ENCODE measurements at regions not wholly inside any gene's neighbourhood (a gene's known extent, or its start where the extent isn't known, plus 50 kb on each side); places are given as distances from the start of the nearest gene placed in this dataset.
"Not testable (repeated sequence)": the region's sequence is repeated elsewhere in the genome, so short reads cannot be mapped to it uniquely, and the experiment has no call there.

DNA sequence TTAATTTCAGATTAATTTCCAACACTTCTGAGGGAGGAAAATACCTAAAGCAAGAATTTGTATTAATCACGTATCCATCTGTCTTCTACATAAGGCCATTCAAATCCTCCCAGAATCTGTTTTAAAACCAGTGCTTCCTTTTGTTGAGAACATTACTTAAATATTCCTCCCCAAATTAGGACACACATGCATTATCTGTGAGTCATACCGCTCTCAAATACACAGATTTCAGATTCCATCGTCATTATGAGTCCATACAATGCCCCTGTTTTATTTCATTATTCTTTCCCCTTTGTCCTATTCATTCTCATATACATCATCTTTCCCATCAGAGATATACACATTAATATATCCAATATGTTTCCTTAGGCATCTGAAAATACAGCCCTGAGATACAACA is 57.3 kb upstream of the PRSS12 start:
- Mint-ChIP-seq H3K4me1 (no peaks in the 10 kb centered on the region), H3K27ac (no peak overlapping the region), H3K4me3 (no peak overlapping the region), H3K36me3 (no peaks in the 10 kb centered on the region), H3K9me3 (ENCODE audit: low read depth) (no peaks in the 10 kb centered on the region), H3K27me3 (peaks cover 11% of the 10 kb centered on the region)
- ATAC-seq (no peak), DNase-seq (no peak)
- CTCF ChIA-PET: no interaction called here

DNA sequence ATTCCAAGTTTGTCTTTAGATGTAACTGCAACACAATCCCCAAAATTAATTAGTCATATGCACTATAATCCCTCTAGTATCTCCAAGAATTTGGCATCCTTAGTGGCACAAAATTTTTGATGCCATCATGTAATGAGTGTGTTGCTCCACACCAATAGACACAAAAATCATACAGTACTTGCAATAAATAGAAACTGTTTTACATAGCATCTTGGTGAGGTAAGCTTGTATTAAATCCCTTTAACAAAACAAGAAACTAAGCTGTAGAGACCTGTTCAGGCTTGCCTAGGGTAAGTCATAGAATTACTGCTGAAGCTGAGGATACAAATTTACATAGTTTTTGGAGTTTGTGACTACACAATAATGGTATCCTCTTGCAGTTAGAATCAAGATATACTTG is 64.5 kb upstream of the PRSS12 start:
- CTCF ChIA-PET: no interaction called here

DNA sequence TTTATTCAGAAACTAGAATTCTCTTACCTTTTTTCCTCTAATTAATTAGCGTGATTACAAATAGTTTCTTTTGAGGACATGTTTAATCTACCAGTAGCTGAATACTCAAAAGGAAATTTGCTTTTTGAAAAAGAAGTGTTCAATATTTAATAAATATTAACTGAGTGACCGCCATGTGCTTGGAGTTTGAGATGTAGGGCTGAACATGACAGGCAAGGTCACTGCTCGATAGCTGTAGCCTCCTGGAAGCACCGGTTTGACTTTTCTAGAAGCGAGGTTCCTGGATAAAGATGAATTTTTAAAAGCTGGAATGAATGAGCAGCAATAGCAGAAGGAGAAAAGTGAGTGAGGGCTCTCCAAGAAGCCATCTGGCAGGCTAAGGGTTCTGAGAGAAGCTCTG is 65.0 kb upstream of the PRSS12 start:
- CTCF ChIA-PET; DNase-seq; H3K27me3 Mint-ChIP-seq; H3K9me3 Mint-ChIP-seq (ENCODE audit: low read depth); H3K4me1 Mint-ChIP-seq; H3K36me3 Mint-ChIP-seq; H3K4me3 Mint-ChIP-seq; H3K27ac Mint-ChIP-seq; ATAC-seq: not testable (repeated sequence)

More for the DNA sequence above, 64.5 kb upstream of the PRSS12 start:
- Mint-ChIP-seq H3K27ac (no peak overlapping the region), H3K27me3 (peaks cover 10% of the 10 kb centered on the region), H3K9me3 (ENCODE audit: low read depth) (no peaks in the 10 kb centered on the region), H3K36me3 (no peaks in the 10 kb centered on the region), H3K4me1 (no peaks in the 10 kb centered on the region), H3K4me3 (no peak overlapping the region)
- ATAC-seq (no peak), DNase-seq (no peak)

DNA sequence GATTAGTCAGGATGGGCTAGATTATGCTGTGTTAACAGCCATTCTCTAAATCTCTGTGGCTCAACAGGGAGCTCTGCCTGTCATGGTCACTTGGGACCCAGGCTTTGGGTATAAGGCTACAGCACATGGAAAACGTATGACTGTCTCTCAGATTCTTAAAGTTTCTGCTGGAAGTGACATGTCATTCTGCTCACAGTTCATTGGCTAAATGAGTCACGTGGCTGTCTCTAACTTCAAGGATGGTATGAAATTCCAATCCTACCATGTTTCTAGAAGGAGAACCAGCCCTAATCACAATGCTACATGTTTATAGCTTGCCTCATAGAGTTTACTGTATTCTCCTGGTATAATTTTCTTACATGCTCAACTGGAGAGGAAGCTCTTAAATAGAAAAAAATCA is 65.6 kb upstream of the PRSS12 start:
- DNase-seq; H3K36me3 Mint-ChIP-seq; H3K27ac Mint-ChIP-seq; H3K27me3 Mint-ChIP-seq; CTCF ChIA-PET; ATAC-seq; H3K9me3 Mint-ChIP-seq (ENCODE audit: low read depth); H3K4me3 Mint-ChIP-seq; H3K4me1 Mint-ChIP-seq: not testable (repeated sequence)

DNA sequence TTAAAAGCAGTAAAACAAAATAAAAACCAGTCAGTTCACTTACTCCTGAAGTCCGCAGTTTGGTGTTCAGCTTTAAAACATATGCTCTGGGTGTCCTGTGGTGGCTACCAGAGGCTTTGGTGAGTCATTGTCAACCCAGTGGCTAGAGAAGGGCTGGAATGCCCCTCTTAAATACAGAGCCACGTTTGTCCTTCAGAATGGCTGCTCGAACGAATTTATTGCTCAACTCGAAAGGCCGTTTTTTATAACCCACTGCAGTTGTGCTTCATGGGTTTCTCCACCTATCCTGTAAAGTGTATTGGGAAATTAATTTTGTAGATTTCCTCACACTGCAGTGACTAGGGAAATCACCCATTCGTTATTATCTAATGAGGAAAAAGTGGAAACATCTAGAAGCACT is 66.8 kb upstream of the PRSS12 start:
- H3K27ac Mint-ChIP-seq; H3K4me1 Mint-ChIP-seq; H3K27me3 Mint-ChIP-seq; H3K4me3 Mint-ChIP-seq; CTCF ChIA-PET; DNase-seq; H3K9me3 Mint-ChIP-seq (ENCODE audit: low read depth); H3K36me3 Mint-ChIP-seq; ATAC-seq: not testable (repeated sequence)

DNA sequence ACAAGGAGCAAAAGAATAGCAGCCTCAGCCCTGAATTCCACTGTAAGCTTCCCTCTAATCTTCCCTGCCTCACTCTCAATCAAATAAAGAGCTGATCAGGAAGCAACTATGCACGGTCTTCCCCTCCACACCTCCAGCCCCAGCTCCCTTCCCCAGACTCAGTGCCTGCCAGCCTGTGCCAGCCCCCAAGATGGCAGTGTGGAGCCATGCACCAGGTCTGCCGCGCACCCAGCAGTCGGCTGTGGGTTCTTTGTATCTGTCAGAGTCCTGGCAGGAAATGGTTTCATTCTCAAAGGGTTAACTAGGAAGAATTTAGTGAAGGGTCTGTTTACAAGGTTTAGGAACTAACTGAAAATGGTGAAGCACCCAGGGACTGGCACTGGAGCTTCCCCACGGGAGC is 71.3 kb upstream of the PRSS12 start:
- not testable (repeated sequence) for H3K4me3 Mint-ChIP-seq; H3K9me3 Mint-ChIP-seq (ENCODE audit: low read depth); H3K27ac Mint-ChIP-seq; H3K4me1 Mint-ChIP-seq; ATAC-seq; H3K36me3 Mint-ChIP-seq; H3K27me3 Mint-ChIP-seq
- CTCF ChIA-PET: interaction anchor here (1.2 kb wide), 1 partner anchor 11 kb away, joined by 8 read pairs; no protein-coding TSS in a partner anchor
- peak; percentile 75 for DNase-seq

DNA sequence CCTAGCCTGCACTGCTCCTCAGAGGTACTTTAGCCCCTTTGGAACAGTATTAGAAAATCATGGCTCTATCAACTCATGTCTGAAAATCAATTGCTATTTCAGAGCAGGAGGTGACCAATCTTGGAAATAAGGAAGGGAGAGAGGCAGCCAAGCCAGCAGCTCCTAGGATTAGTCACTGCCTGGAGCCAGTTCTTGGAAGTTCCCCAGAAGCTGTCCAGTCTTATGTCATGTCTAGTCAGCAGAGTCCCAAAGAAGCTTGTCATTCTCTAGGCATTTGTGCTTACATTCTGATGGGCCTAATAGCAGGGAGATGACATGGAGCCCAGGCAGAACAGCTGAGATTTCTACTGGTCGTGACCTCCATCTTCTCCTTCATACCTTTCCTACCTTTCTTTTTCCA is 76.1 kb upstream of the PRSS12 start:
- H3K4me3 Mint-ChIP-seq, H3K27ac Mint-ChIP-seq, ATAC-seq: not testable (repeated sequence)

DNA sequence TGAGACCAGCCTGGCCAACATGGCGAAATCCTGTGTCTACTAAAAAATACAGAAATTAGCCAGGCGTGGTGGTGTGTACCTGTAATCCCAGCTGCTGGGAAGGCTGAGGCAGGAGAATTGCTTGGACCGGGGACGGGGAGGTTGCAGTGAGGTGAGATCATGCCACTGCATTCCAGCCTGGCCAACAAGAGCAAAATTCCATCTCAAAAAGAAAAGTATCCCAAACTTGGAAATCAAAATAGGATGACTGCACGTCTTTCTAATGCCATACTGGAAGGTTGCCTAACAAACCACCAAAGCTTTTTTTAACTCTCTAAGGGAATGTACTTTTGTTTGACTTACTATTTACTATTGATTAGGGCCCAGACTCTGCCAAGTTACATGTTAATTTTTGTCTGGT is 79.6 kb upstream of the PRSS12 start:
- H3K9me3 Mint-ChIP-seq (ENCODE audit: low read depth); H3K4me3 Mint-ChIP-seq; H3K4me1 Mint-ChIP-seq; CTCF ChIA-PET; H3K36me3 Mint-ChIP-seq; DNase-seq; H3K27me3 Mint-ChIP-seq; ATAC-seq; H3K27ac Mint-ChIP-seq: not testable (repeated sequence)

More for the DNA sequence above, 76.1 kb upstream of the PRSS12 start:
- DNase-seq; H3K9me3 Mint-ChIP-seq (ENCODE audit: low read depth); H3K36me3 Mint-ChIP-seq; H3K27me3 Mint-ChIP-seq; H3K4me1 Mint-ChIP-seq; CTCF ChIA-PET: not testable (repeated sequence)

DNA sequence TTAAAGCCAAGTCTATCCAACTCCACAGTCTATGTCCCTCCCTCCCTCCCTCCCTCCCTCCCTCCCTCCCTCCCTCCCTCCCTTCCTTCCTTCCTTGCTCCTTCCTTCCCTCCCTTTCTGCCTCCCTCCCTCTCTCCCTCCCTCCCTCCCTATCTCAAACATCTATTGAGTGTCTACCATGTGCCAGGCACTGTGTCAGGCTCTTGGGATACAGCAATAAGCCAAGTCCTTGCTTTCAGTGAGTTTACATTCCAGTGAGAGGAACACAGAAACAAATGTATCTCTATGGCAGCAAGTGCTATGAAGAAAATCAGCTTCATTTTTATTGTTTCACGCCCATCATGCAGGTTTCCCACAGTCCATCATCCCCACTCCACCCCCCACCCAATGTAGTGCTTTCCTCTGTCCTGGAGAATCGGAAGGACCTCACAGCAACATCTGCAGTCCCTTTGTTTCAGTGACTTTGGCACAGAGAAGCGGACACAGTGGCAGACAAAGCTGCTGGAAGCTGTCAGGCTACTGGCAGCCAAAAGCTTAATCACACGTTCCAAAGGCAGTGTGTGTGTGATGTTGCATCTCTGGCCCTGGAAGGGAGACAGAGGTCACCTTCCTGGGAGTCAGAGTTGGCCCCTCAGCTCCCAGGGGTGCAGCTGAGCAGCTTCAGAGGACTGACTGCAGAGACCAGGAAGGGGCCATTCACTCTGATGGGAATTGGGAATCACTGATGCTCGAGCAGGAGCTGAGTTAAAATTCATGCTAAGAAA is 81.0 kb upstream of the PRSS12 start:
- ATAC-seq; H3K27me3 Mint-ChIP-seq; H3K27ac Mint-ChIP-seq; DNase-seq; H3K4me1 Mint-ChIP-seq; CTCF ChIA-PET; H3K9me3 Mint-ChIP-seq (ENCODE audit: low read depth); H3K36me3 Mint-ChIP-seq; H3K4me3 Mint-ChIP-seq: not testable (repeated sequence)

DNA sequence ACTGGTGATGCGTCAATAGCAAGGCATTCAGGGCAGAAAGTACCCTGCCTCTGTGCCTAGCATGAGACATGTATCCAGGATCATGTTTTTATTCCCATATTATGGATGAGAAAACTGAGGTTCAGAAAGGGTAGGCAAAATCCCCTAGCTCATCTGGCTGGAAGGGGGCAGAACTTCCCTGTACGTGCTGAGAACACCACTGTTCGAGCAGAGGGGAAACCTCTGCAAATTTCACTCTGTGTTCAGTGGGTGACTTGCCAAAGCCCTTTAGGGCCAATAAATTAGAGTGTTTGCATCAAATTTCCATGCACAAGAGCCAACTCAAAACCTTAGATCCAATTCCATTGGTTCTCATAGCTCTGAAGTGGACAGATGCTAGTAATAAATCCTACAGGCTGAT is 82.6 kb upstream of the PRSS12 start:
- DNase-seq; H3K4me1 Mint-ChIP-seq; H3K36me3 Mint-ChIP-seq; H3K27me3 Mint-ChIP-seq; CTCF ChIA-PET; ATAC-seq; H3K27ac Mint-ChIP-seq; H3K9me3 Mint-ChIP-seq (ENCODE audit: low read depth); H3K4me3 Mint-ChIP-seq: not testable (repeated sequence)

DNA sequence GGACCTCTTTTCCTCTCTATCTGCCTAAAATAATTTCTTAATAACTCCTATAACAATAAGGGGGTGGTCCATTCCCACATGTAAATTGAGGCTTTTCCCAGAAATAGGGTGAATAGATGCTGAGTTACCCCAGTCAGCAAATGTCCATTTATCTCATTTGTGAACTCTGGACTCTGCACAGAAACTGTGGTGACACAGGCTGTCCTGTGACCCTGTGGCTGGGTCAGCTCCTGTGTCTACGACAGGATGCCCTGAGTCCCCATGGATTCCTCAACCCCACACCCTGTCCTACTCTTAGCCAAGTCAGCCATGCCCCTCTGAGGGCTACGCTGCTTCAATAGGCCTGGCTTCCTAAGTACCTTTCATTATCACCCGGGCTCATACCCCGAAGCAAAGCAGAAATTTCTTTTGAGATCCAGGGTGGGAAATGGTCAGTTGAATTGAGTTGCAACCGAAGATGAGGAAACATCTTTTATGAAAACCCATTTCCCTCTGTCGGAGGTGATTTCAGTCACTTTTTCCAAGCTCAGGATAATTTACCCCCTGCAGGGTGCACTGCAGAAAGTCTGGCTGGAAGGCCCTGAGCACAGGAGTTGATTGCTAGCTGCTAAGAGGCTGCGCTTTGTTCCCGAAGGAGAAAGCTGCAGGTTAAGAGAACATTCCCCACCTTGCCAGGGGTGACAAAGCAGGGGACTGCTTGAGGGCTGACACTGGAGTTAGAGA is 89.5 kb upstream of the PRSS12 start:
- H3K27me3 Mint-ChIP-seq; H3K9me3 Mint-ChIP-seq (ENCODE audit: low read depth); H3K4me1 Mint-ChIP-seq; DNase-seq; H3K4me3 Mint-ChIP-seq; H3K27ac Mint-ChIP-seq; CTCF ChIA-PET; H3K36me3 Mint-ChIP-seq; ATAC-seq: not testable (repeated sequence)

DNA sequence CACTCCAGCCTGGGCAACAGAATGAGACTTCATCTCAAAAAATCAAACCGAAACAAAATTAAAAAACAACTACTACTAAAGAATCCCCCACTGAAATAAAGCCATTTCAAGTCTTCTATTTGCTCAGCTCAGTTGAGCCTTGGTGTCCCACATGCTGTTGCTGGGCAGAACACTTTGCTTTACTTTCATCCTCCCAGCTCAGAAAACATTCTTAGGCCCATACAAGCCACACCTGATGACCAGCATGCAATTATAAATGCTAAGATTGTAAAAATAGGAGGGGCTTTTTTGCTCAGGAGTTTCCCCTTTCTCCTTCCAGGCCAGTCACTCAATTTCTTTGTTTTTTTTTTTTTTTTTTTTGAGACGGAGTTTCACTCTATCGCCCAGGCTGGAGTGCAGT is 94.6 kb upstream of the PRSS12 start:
- ATAC-seq; H3K4me3 Mint-ChIP-seq; H3K9me3 Mint-ChIP-seq (ENCODE audit: low read depth); H3K27ac Mint-ChIP-seq; H3K4me1 Mint-ChIP-seq; H3K27me3 Mint-ChIP-seq; DNase-seq; H3K36me3 Mint-ChIP-seq: not testable (repeated sequence)
- CTCF ChIA-PET: interaction anchor here (0.7 kb wide), 1 partner anchor 860 kb away, joined by 3 read pairs; no protein-coding TSS in a partner anchor

DNA sequence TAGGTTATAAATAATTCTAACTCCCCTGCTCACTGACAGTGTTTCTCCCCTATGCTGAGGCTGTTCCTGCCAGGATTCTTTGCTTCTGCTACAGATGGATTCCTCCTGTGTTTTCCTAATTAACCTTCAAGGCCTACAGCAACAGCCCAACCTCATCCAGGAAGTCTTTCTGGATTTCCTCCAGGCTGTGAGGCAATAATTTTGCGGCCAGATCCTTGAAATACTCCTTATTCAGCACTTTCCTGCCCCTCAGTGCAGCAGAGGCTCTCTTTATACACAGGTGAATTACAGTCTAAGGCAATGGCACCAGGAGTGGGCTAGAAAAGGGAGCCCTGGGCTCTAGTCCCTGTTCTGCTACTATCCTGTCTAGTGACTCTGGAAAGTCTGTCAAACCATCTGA is 102.1 kb upstream of the PRSS12 start:
- ATAC-seq; H3K4me3 Mint-ChIP-seq; H3K9me3 Mint-ChIP-seq (ENCODE audit: low read depth); H3K27me3 Mint-ChIP-seq; H3K27ac Mint-ChIP-seq; H3K36me3 Mint-ChIP-seq; DNase-seq; CTCF ChIA-PET; H3K4me1 Mint-ChIP-seq: not testable (repeated sequence)

DNA sequence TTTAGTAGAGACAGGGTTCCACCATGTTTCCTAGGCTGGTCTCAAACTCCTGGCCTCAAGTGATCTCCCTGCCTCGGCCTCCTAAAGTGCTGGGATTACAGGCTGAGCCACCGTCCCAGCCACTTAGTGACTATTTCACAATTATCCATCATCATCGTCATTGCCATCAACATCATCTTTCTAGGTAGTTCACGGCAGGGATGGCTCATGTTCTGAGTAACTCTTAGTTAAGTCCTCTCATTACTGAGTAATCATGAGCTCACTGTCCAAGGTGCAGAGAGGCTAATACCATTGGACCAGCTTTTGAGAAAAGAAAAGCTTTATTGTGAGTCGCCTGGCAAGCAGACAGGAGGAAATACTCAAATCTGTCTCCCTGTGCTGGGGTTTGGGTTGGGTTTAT is 108.6 kb upstream of the PRSS12 start:
- H3K27me3 Mint-ChIP-seq, CTCF ChIA-PET: not testable (repeated sequence)

More for the DNA sequence above, 108.6 kb upstream of the PRSS12 start:
- not testable (repeated sequence) for H3K9me3 Mint-ChIP-seq (ENCODE audit: low read depth); H3K4me3 Mint-ChIP-seq; ATAC-seq; H3K27ac Mint-ChIP-seq; DNase-seq; H3K4me1 Mint-ChIP-seq; H3K36me3 Mint-ChIP-seq
